ENCODE measurements at regions not wholly inside any gene's neighbourhood (a gene's known extent, or its start where the extent isn't known, plus 50 kb on each side); places are given as distances from the start of the nearest gene placed in this dataset.

GRCh38 chr6:155647354-155647753 is 191.7 kb upstream of the NOX3 start:
- H3K36me3 ChIP-seq, result no peaks in the 10 kb centered on the region
- H3K27me3 ChIP-seq, result no peaks in the 10 kb centered on the region
- no peak overlapping the region for H3K27ac ChIP-seq
- TF ChIP-seq CTCF (IDR thresholded peaks at IDR 0.05) (no peak), POLR2A (IDR thresholded peaks at IDR 0.05) (no peak), EP300 (IDR thresholded peaks at IDR 0.05) (no peak)
- DNase-seq, result no peak
- H3K4me1 ChIP-seq (ENCODE audit: insufficient read depth), result no peaks in the 10 kb centered on the region
- H3K9me3 ChIP-seq, result no peaks in the 10 kb centered on the region
- no peak overlapping the region for H3K4me3 ChIP-seq
- intact Hi-C loops (cut with DNase I), result no loop called here

GRCh38 chr6:155646443-155646842 is 190.8 kb upstream of the NOX3 start:
- intact Hi-C loops (cut with DNase I), result no loop called here
- H3K27ac ChIP-seq, result no peak overlapping the region
- H3K4me3 ChIP-seq, result no peak overlapping the region
- no peaks in the 10 kb centered on the region for H3K9me3 ChIP-seq
- H3K4me1 ChIP-seq (ENCODE audit: insufficient read depth), result no peaks in the 10 kb centered on the region
- H3K27me3 ChIP-seq, result no peaks in the 10 kb centered on the region
- TF ChIP-seq CTCF (IDR thresholded peaks at IDR 0.05) (no peak), POLR2A (IDR thresholded peaks at IDR 0.05) (no peak), EP300 (IDR thresholded peaks at IDR 0.05) (no peak)
- H3K36me3 ChIP-seq, result no peaks in the 10 kb centered on the region
- 83 to 96% (median 87%) methylated on average over 5 of the region's 5 CpGs for WGBS, 3 donors
- no peak for DNase-seq

- 45 to 56% (median 52%) methylated on average over 2 of the region's 2 CpGs for WGBS, 3 donors
- H3K36me3 ChIP-seq, result no peaks in the 10 kb centered on the region
- H3K27ac ChIP-seq, result no peak overlapping the region
- TF ChIP-seq EP300 (IDR thresholded peaks at IDR 0.05), result no peak
- TF ChIP-seq POLR2A (IDR thresholded peaks at IDR 0.05), result no peak
- TF ChIP-seq CTCF (IDR thresholded peaks at IDR 0.05), result no peak
- no peaks in the 10 kb centered on the region for H3K4me1 ChIP-seq (ENCODE audit: insufficient read depth)
- no peak for DNase-seq
- intact Hi-C loops (cut with DNase I), result no loop called here
- no peak overlapping the region for H3K4me3 ChIP-seq
- H3K9me3 ChIP-seq, result peaks cover 0 to 2% of the 10 kb centered on the region in 2 donors
- no peaks in the 10 kb centered on the region for H3K27me3 ChIP-seq
Measured at GRCh38 chr6:155645325-155645724, 189.7 kb upstream of the NOX3 start.

GRCh38 chr6:155641603-155642002 is 186.0 kb upstream of the NOX3 start:
- WGBS, 3 donors, result 76 to 86% (median 77%) methylated on average over 1 of the region's 1 CpG
- no peaks in the 10 kb centered on the region for H3K4me1 ChIP-seq (ENCODE audit: insufficient read depth)
- TF ChIP-seq POLR2A (IDR thresholded peaks at IDR 0.05), result no peak
- no peak for TF ChIP-seq EP300 (IDR thresholded peaks at IDR 0.05)
- no peak for TF ChIP-seq CTCF (IDR thresholded peaks at IDR 0.05)

GRCh38 chr6:155638200-155638599 is 182.6 kb upstream of the NOX3 start:
- 82 to 87% (median 86%) methylated on average over 1 of the region's 1 CpG for WGBS, 3 donors
- no peak for DNase-seq
- intact Hi-C loops (cut with DNase I), result no loop called here
- Histone ChIP-seq H3K4me3 (no peak overlapping the region), H3K9me3 (peaks cover 0 to 2% of the 10 kb centered on the region in 2 donors), H3K27ac (no peak overlapping the region), H3K4me1 (ENCODE audit: insufficient read depth) (no peaks in the 10 kb centered on the region), H3K27me3 (no peaks in the 10 kb centered on the region), H3K36me3 (no peaks in the 10 kb centered on the region)
- TF ChIP-seq POLR2A (IDR thresholded peaks at IDR 0.05) (no peak), EP300 (IDR thresholded peaks at IDR 0.05) (no peak), CTCF (IDR thresholded peaks at IDR 0.05) (no peak)

More at GRCh38 chr6:155641603-155642002, 186.0 kb upstream of the NOX3 start:
- intact Hi-C loops (cut with DNase I), result no loop called here
- no peak for DNase-seq
- no peaks in the 10 kb centered on the region for H3K27me3 ChIP-seq
- no peak overlapping the region for H3K27ac ChIP-seq
- H3K36me3 ChIP-seq, result no peaks in the 10 kb centered on the region
- no peak overlapping the region for H3K4me3 ChIP-seq
- H3K9me3 ChIP-seq, result peaks cover 0 to 2% of the 10 kb centered on the region in 2 donors
